Dendritic cell treated with granulocyte-macrophage colony-stimulating factor and Interleukin-4, amounts not matched to agents 40 ng/mL and 50 ng/mL, for 4 days (primary cell): ENCODE measurements at regions not wholly inside any gene's neighbourhood (a gene's known extent, or its start where the extent isn't known, plus 50 kb on each side); places are given as distances from the start of the nearest gene placed in this dataset.

Experiments
- H3K27ac Mint-ChIP-seq: one replicate; pipeline ENCODE4 v1.8.0; 2022; ENCODE audit warnings: mild to moderate bottlenecking, mixed read lengths
- H3K27me3 Mint-ChIP-seq: one replicate; pipeline ENCODE4 v1.8.0; 2022; ENCODE audit warnings: mild to moderate bottlenecking, mixed read lengths
- H3K36me3 Mint-ChIP-seq: one replicate; pipeline ENCODE4 v1.8.0; 2022; ENCODE audit warnings: low read depth, mixed read lengths
- H3K4me1 Mint-ChIP-seq: one replicate; pipeline ENCODE4 v1.8.0; 2022; ENCODE audit warnings: low read depth, mixed read lengths
- H3K4me3 Mint-ChIP-seq: one replicate; pipeline ENCODE4 v1.8.0; 2022; ENCODE audit warnings: mild to moderate bottlenecking, moderate library complexity, mixed read lengths
- H3K9me3 Mint-ChIP-seq: one replicate; pipeline ENCODE4 v1.8.0; 2022; ENCODE audit warnings: mixed read lengths
- intact Hi-C: fragments of 100-400 bp; cut with micrococcal nuclease; formaldehyde crosslinking; loops from one replicate; pipeline ENCODE4 v1.15.0; 2022

DNA sequence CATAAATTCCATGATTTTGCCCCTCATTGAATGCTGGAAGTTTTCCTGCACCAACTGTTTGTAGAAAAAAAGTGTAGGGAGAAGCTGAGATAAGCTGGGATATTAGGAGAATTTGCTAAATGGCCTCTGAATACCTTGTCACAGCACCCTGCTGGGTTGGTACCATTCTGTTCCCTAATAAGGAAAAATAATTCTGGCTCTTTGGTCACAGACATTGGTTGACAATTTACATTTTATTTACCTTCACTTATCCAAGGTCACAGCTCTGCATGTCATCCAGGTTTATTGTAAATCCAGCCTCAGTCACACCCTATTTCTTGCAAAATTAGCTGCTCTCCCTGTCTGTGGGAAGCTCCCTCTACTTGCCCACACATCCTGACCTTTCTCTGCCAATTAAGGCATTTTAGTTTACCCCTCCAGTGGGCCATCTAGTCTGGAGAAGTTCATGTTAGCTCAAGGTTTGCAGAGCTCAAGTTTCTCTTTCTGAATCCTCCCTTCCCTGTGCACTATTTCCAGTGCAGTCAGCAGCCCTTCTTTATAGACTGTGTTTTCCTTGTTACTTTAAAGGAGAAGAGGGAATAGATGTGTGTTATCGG lies 115.4 kb upstream of the NTRK2 start:
- H3K27me3 Mint-ChIP-seq, result peaks cover 2% of the 10 kb centered on the region
- H3K4me1 Mint-ChIP-seq, result no peaks in the 10 kb centered on the region
- no peaks in the 10 kb centered on the region for H3K36me3 Mint-ChIP-seq
- H3K9me3 Mint-ChIP-seq, result no peaks in the 10 kb centered on the region
- no peak overlapping the region for H3K4me3 Mint-ChIP-seq
- no peak overlapping the region for H3K27ac Mint-ChIP-seq
- intact Hi-C loops, result no loop called here

DNA sequence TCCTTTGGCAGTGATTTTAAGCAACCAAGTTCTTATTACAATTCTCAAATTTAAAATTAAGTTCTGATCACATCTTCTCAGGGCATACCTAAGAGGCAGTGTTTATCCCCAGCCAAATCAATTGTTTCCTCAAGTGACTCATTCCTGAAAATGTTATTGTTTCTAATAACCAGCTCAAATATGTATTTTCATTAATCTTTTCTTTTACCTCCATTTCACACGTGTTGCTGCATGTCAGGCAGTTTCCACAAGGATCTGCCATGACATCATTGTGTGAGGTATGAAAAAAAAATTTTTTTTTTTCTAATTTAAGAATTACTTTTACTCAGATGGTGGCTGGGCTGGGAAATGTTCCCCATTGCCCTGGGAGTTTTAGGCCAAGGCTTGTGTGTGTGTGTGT lies 113.0 kb upstream of the NTRK2 start:
- no peaks in the 10 kb centered on the region for H3K36me3 Mint-ChIP-seq
- H3K4me1 Mint-ChIP-seq, result no peaks in the 10 kb centered on the region
- intact Hi-C loops, result no loop called here
- no peaks in the 10 kb centered on the region for H3K9me3 Mint-ChIP-seq
- H3K27ac Mint-ChIP-seq, result no peak overlapping the region
- no peak overlapping the region for H3K4me3 Mint-ChIP-seq
- peaks cover 2% of the 10 kb centered on the region for H3K27me3 Mint-ChIP-seq

DNA sequence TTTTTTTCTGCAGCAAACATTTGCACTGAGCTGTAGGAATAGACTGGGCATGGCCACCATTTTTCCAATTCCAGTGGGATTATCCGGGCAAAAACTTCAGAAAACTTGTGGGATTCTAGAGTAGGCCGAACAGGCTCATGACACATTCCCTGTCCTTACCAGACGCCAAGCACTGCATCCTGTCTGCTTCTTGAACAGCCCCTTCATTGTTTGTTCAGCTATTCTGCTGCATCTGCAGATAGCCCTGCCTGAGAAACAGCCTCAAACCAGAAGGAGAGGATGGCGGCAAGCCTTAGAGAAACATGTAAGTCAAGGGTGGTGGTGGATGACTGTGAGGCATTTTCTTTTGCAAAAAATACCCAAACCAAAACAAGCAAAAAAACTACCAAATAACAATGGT lies 111.8 kb upstream of the NTRK2 start:
- Mint-ChIP-seq H3K36me3 (no peaks in the 10 kb centered on the region), H3K27me3 (peaks cover 2% of the 10 kb centered on the region), H3K4me1 (no peaks in the 10 kb centered on the region), H3K9me3 (no peaks in the 10 kb centered on the region), H3K4me3 (no peak overlapping the region), H3K27ac (no peak overlapping the region)
- intact Hi-C loops, result no loop called here

DNA sequence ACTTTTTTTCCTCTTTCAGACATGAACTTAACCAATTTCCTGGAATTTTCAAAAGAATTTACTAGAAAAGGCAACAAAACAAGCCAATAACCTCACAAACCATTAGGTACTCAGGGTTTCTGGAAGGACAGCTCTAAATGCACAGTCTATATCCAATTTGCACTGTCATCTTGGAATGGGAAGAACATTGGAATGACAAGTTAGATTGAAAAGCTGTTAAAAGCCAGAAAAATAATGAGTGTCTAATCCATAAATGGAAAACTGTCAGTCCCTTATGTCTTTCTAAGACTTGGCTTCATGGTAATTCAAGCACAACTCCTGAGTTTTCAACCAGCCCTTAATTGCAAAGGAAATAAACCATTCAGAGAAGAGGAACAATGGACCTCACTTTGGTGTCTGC lies 105.8 kb upstream of the NTRK2 start:
- intact Hi-C loops, result no loop called here
- no peaks in the 10 kb centered on the region for H3K36me3 Mint-ChIP-seq
- no peaks in the 10 kb centered on the region for H3K9me3 Mint-ChIP-seq
- no peak overlapping the region for H3K4me3 Mint-ChIP-seq
- no peaks in the 10 kb centered on the region for H3K27me3 Mint-ChIP-seq
- H3K4me1 Mint-ChIP-seq, result no peaks in the 10 kb centered on the region
- H3K27ac Mint-ChIP-seq, result no peak overlapping the region

DNA sequence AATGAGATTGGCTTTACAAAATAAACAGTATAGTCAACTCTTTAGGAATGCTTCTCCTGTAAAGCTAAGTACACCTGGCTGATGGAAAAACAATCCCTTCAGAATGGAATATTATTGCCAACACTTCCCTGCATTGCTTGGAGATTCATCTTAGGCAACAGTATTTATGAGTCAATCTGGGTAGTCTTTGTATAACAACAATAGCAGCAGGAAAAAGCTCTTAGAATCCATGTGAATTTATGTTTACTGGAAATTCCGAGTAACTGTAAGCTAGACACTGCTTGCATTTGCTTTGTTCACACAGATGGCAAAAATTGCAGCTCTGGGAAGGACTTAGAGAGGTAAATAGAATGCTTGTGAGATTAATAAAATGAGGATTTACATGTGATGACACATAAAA lies 101.7 kb upstream of the NTRK2 start:
- Mint-ChIP-seq H3K4me3 (no peak overlapping the region), H3K27ac (no peak overlapping the region), H3K4me1 (no peaks in the 10 kb centered on the region), H3K36me3 (no peaks in the 10 kb centered on the region), H3K27me3 (no peaks in the 10 kb centered on the region), H3K9me3 (no peaks in the 10 kb centered on the region)
- intact Hi-C loops, result no loop called here

DNA sequence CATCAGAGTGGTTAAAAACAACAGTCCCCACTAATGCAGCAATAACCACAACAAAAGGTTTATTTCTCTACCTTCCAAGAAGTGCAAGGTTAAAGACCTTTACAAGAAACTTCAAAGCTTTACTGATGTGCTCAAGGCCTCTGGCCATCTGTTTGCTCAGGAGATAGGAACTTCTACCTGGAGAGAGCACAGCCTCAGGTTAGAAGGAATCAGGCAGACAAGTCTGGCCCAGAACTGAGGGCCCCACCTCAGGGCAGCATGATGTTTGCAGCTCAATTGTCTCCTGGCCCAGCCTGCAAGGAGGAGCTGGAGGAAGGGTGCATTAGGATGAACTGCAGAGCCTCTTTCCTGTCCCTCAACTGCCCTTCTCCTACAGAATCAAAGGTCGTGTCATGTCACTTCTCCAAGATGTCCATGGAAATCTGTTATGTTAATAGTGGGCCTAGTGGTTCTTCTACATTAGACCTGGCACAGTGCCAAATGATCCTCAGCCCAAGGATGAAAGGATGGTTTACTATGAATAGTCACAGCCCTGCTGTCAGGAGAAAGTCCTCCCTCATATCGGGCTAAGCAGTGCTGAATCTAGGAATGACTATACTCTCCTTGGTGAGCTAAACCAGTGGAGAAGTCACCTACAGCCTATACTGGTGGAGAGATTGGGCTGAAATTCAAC lies 98.9 kb upstream of the NTRK2 start:
- H3K9me3 Mint-ChIP-seq, result no peaks in the 10 kb centered on the region
- H3K36me3 Mint-ChIP-seq, result no peaks in the 10 kb centered on the region
- H3K27ac Mint-ChIP-seq, result no peak overlapping the region
- H3K4me3 Mint-ChIP-seq, result no peak overlapping the region
- H3K4me1 Mint-ChIP-seq, result no peaks in the 10 kb centered on the region
- H3K27me3 Mint-ChIP-seq, result no peaks in the 10 kb centered on the region
- intact Hi-C loops, result no loop called here

DNA sequence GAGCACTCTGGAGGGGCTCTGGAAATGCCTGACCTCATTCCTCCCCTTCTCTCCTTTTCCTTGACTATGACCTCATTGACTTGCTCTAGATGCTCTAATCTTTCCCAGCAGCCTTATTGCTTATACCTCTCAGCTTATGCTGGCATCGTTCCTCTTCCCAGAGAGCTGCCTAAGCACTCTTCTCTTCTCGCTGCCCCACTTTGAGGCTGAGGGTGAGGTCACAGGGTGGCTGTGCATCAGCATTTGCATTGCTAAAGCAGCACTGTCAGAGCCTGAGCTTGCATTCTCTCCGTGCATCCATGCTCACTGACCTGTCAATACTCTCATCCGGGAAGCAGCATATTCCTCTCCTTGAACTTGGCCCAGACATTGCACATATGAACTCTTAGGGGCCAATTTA lies 96.4 kb upstream of the NTRK2 start:
- no peaks in the 10 kb centered on the region for H3K36me3 Mint-ChIP-seq
- H3K4me3 Mint-ChIP-seq, result no peak overlapping the region
- no peak overlapping the region for H3K27ac Mint-ChIP-seq
- intact Hi-C loops, result no loop called here
- H3K9me3 Mint-ChIP-seq, result no peaks in the 10 kb centered on the region
- no peaks in the 10 kb centered on the region for H3K27me3 Mint-ChIP-seq
- H3K4me1 Mint-ChIP-seq, result no peaks in the 10 kb centered on the region

DNA sequence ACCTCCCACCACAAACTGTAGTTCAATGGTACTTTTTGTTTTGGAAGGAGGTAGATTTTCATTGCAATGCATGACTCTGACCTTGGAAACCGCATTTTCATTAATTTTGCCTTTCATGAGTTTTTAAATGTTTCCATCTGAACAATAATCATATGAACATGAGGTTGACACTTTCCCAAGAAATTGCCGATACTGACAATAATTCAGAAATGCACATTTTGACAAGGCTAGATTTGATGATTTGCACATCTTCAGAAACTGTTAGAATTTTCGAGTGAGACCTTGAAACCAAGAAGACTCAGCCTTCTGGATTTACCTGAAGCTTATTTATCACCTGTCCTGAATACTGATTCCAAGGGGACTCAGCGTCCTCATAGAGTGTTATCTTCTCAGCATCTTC lies 93.8 kb upstream of the NTRK2 start:
- intact Hi-C loops, result no loop called here
- no peaks in the 10 kb centered on the region for H3K27me3 Mint-ChIP-seq
- H3K9me3 Mint-ChIP-seq, result no peaks in the 10 kb centered on the region
- no peaks in the 10 kb centered on the region for H3K36me3 Mint-ChIP-seq
- no peak overlapping the region for H3K27ac Mint-ChIP-seq
- H3K4me3 Mint-ChIP-seq, result no peak overlapping the region
- H3K4me1 Mint-ChIP-seq, result no peaks in the 10 kb centered on the region

DNA sequence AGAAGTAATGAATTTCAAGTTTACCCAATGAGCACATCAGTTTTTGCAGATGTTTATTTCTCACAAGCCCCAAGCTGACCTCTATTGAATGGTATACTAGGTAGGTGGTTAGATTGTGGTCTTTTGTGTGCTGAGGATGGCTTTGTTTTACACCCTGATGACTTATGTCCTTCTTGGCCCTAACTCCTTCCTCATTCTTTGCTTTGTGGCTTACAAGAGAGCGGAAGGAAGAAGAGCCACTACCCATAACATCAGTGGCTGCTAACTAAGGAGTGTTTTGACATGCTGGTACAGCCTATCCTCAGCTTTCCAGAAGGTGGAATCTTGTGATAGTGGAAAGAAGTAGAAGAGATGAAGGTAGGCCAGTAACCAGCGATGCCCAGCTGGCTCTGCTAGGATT lies 85.7 kb upstream of the NTRK2 start:
- Mint-ChIP-seq H3K27ac (no peak overlapping the region), H3K4me1 (no peaks in the 10 kb centered on the region), H3K4me3 (no peak overlapping the region), H3K9me3 (no peaks in the 10 kb centered on the region), H3K27me3 (no peaks in the 10 kb centered on the region), H3K36me3 (no peaks in the 10 kb centered on the region)
- intact Hi-C loops, result no loop called here

DNA sequence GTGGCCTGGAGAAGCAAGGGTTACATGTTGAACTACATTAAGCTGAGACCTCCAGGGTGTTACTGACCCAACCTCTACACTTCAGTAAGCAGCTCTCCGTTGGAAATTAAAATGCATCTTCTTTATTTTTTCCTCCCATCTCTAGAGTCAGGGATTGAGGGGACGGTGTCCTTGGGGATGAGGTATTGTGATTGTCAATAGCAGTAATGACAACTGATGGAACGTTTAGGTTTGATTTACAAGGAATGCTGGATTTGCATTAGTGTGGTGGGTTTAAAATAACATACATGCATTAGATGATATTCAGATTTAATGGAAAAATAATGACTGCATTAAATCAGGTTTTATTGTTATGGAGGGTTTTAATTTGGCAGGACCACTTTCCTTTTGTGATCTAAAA lies 82.9 kb upstream of the NTRK2 start:
- no peaks in the 10 kb centered on the region for H3K4me1 Mint-ChIP-seq
- no peaks in the 10 kb centered on the region for H3K36me3 Mint-ChIP-seq
- H3K4me3 Mint-ChIP-seq, result no peak overlapping the region
- no peak overlapping the region for H3K27ac Mint-ChIP-seq
- no peaks in the 10 kb centered on the region for H3K27me3 Mint-ChIP-seq
- intact Hi-C loops, result no loop called here
- H3K9me3 Mint-ChIP-seq, result no peaks in the 10 kb centered on the region

DNA sequence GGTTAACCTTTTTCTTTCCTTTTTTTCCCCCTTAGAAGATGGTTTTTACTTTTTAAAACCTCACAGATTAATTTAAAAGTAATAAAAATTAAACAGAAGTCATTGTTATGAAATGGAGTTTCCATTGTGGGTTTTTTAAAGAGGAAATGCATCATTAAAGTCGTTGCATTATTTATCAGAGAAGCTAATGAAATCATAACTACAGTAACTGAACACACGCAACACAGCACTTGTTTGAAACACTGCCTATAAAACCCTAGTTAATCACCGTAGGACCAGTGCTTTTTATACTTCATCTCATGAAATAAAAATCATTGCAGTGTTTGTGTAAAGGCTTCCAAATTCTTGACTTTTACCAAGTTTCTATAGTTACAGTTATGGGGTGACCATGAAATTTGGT lies 82.4 kb upstream of the NTRK2 start:
- no peak overlapping the region for H3K27ac Mint-ChIP-seq
- no peaks in the 10 kb centered on the region for H3K36me3 Mint-ChIP-seq
- no peaks in the 10 kb centered on the region for H3K9me3 Mint-ChIP-seq
- intact Hi-C loops, result no loop called here
- no peaks in the 10 kb centered on the region for H3K27me3 Mint-ChIP-seq
- H3K4me3 Mint-ChIP-seq, result no peak overlapping the region
- H3K4me1 Mint-ChIP-seq, result no peaks in the 10 kb centered on the region

DNA sequence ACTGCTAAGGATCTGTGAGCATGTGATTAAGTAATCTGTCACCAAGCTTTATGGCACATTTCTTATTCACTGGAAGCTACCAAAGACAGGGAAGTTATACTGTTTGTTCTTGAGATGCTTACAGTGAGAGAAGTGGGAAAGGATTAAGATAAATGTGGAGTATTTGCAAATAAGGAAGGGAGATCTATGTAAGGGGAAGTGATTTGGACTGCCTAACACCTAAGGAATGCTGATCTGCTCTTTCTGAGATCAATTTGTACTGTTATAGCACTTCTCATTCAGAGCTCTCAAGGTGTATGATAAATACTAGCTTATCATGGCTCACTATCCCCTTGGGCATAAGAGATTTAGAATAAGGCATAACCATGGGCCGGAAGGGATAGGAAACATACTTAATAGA lies 80.0 kb upstream of the NTRK2 start:
- Mint-ChIP-seq H3K9me3 (peaks cover 7% of the 10 kb centered on the region), H3K27me3 (no peaks in the 10 kb centered on the region), H3K4me1 (no peaks in the 10 kb centered on the region), H3K27ac (no peak overlapping the region), H3K4me3 (no peak overlapping the region), H3K36me3 (no peaks in the 10 kb centered on the region)
- intact Hi-C loops, result no loop called here

DNA sequence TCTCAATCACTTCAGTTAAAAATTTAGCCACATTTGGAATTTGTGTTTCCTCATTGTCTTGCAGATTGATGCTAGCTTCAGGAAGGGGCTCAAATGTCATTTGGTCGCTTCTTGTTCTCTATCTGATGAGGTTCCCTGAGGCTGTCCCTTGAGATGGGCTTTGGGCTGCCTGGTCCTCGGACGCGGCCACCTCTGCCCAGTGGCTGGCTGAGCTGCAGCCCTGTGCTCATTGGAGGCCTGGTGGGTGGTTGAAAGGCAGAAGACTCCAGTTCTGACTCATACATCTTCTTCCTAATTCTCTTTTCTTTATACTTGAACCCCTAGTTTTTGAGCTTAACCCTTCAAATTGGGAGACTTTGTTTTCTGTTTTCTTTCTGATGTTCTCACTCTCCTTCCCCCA lies 78.8 kb upstream of the NTRK2 start:
- H3K4me1 Mint-ChIP-seq, result no peaks in the 10 kb centered on the region
- no peak overlapping the region for H3K27ac Mint-ChIP-seq
- H3K27me3 Mint-ChIP-seq, result no peaks in the 10 kb centered on the region
- intact Hi-C loops, result no loop called here
- no peaks in the 10 kb centered on the region for H3K36me3 Mint-ChIP-seq
- H3K4me3 Mint-ChIP-seq, result no peak overlapping the region
- H3K9me3 Mint-ChIP-seq, result peaks cover 13% of the 10 kb centered on the region

DNA sequence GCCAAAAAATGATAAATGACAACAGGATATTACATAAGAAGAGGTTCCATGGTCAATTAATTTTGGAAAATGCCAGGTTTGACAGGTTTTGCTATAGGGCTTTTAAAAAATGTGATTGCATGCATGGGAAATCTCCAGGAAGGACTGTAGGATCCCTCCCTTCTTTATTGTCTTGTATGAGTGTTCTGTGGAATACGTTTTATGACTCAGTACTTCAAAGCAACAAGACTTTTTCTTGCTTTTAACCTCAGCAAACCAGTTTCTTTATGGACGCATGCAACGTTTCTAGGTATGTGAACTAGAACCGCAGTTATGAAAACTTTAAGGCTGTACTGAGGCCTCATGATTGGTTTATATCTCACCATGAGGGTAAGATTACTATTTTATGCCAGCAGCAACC lies 76.6 kb upstream of the NTRK2 start:
- H3K4me1 Mint-ChIP-seq, result peaks cover 6% of the 10 kb centered on the region
- no peak overlapping the region for H3K4me3 Mint-ChIP-seq
- intact Hi-C loops, result no loop called here
- H3K36me3 Mint-ChIP-seq, result no peaks in the 10 kb centered on the region
- H3K9me3 Mint-ChIP-seq, result peaks cover 35% of the 10 kb centered on the region
- no peaks in the 10 kb centered on the region for H3K27me3 Mint-ChIP-seq
- H3K27ac Mint-ChIP-seq, result no peak overlapping the region

DNA sequence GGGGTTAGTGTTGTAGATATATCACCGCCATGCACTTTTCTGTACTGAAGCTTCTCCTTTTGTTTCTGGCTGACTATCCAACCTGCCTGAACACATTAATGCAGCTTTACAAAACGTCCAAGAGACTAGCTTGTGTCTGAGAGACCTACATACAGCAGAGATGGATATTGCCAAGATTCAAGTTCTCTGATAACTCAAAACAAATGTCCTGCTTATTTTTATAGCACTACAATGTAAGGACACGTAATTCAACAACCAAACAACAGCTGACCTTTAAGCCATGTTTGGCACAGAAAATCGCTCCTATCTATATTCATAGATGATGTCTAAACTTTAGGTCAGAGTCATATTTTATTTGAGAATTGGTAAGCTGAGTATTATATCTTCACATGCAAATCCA lies 76.2 kb upstream of the NTRK2 start:
- intact Hi-C loops, result no loop called here

More for the DNA sequence above, 76.2 kb upstream of the NTRK2 start:
- H3K36me3 Mint-ChIP-seq, result no peaks in the 10 kb centered on the region
- H3K27ac Mint-ChIP-seq, result no peak overlapping the region
- H3K9me3 Mint-ChIP-seq, result peaks cover 39% of the 10 kb centered on the region
- H3K4me1 Mint-ChIP-seq, result peaks cover 6% of the 10 kb centered on the region
- no peak overlapping the region for H3K4me3 Mint-ChIP-seq
- no peaks in the 10 kb centered on the region for H3K27me3 Mint-ChIP-seq
